ENCODE measurements at regions not wholly inside any gene's neighbourhood (a gene's known extent, or its start where the extent isn't known, plus 50 kb on each side); places are given as distances from the start of the nearest gene placed in this dataset.
A peak's percentile ranks its signal among the peaks of the same experiment; 100 is the strongest.

- DNase-seq (no peak), ATAC-seq (ENCODE audit: poor library complexity) (no peak)
- intact Hi-C loops (cut with DNase I) = no loop called here
These were observed 105.7 kb downstream of the CPN2 start for GRCh38 chr3:194245474-194245873.

- intact Hi-C loops (cut with DNase I) = no loop called here
- ATAC-seq (ENCODE audit: poor library complexity) (no peak), DNase-seq (no peak)
These were observed 105.1 kb downstream of the CPN2 start for GRCh38 chr3:194245975-194246561.

DNA sequence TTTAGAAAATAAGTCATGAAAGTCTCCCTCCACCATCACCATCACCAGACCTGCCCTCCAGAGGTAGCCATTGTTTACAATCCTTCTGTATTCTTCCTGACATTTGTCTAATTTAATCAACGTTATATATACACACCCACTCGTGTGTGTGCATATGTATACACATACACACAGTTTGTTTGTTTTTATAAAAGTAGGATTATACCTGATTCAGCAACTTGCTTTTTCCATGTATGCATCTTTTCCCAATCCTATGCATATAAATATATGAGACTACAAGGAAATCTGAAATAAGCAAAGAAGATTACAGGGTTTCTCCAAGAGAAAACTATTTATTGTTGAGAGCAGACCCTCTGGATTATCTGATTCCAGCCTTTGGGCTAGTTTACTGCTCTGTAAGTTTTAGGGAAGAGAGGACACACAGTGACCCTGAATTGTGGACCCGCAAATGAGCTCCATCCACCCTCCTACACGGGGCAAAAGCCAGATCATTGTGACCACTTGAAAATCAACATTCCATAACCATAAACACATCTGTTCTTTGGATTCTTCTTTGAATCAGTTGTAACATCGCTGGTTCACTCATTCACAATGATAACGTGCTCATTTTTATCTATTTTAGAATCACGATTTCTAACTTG is 104.3 kb downstream of the CPN2 start:
- intact Hi-C loops (cut with DNase I) = no loop called here
- DNase-seq (no peak), ATAC-seq (ENCODE audit: poor library complexity) (no peak)

DNA sequence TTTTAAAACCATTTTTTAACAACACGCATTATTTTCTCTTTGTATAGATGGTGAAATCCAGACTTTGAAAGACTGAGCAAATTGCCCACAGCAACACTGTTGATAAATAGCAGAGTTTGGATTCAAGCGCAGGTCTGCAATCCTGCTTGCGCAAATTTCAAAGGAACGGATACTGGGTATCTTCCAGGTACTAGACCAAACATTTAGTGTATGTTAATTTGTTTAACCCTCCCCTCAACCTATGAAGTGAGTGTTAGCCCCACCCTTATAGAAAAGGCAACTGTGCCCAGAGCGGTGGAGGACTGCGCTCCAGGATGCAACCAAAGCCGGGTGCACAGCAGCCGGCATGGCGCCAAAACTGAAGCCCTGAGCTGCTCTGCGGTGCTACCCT is 103.8 kb downstream of the CPN2 start:
- DNase-seq = no peak
- no peak for ATAC-seq (ENCODE audit: poor library complexity)
- intact Hi-C loops (cut with DNase I) = no loop called here

- intact Hi-C loops (cut with DNase I) = loop anchor here (5.0 kb wide), 1 partner anchor 107 kb away; no protein-coding TSS in a partner anchor
- ATAC-seq (ENCODE audit: poor library complexity) (no peak), DNase-seq (peak; percentile 56)
These were observed 101.6 kb downstream of the CPN2 start for GRCh38 chr3:194249323-194250097.

DNA sequence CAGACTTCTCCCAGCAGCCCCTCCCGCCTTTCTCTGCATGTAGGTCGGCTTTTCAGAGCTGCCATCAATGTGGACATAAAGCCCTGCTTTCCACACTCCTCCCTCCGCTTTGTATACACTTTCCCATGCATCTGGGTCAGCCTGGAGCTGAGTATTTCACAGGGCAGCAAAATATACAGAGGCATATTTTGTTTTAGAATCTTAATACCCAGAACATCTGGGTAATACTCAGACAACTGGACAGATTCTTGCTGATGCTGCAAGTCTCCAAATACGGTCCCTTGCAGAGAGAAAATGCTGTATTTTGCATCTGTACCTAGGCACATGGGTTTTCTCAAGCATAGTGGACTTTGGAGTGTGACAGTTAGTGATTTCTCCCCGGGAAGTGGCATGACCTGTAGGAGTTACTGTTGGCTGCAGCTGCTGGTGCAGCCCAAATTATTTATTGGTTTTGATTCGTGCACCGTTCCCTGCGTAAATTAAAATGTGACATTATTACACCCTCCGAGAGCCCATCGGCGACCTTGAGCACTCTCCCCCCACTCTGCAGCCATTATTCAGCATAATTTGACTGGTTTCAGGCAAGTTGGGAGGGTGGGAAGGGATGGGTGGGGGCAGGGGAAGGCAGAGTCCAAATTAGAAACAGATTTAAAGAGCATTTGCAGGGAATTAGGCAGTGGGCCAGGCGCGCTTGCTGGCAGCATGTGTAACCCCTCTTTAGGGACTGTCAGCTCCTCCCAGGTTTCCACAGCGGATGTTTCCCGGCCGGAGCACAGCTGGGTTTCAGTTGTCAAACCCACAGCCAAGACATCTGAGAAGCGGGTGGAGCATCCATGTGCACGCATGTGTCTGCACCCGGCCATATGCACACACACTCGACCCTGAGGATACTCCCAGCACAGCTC is 100.8 kb downstream of the CPN2 start:
- DNase-seq = peak; percentile 91
- ATAC-seq (ENCODE audit: poor library complexity) = peak; percentile 88
- intact Hi-C loops (cut with DNase I) = loop anchor here (5.0 kb wide), 1 partner anchor 108 kb away; no protein-coding TSS in a partner anchor

DNA sequence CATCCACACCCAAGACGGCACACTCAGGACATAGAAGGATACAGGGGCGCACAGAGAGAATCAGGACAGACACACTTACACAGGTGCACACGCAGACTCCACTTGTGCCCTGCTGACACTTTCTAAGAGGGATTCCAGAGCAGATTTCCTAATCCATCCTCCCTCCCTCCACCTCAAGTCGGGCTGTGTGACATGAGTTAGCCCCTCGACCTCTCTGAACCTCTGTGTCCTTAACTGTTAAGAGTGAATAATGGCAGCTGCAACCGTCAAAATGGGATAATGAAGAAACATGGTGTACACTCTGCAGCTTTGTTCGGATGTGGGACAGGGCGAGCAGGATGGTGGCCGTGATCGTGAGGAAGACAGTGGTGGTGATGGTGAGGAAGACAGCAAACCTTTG is 100.1 kb downstream of the CPN2 start:
- intact Hi-C loops (cut with DNase I) = loop anchor here (5.0 kb wide), 1 partner anchor 109 kb away; no protein-coding TSS in a partner anchor
- ATAC-seq (ENCODE audit: poor library complexity) (no peak), DNase-seq (no peak)

DNA sequence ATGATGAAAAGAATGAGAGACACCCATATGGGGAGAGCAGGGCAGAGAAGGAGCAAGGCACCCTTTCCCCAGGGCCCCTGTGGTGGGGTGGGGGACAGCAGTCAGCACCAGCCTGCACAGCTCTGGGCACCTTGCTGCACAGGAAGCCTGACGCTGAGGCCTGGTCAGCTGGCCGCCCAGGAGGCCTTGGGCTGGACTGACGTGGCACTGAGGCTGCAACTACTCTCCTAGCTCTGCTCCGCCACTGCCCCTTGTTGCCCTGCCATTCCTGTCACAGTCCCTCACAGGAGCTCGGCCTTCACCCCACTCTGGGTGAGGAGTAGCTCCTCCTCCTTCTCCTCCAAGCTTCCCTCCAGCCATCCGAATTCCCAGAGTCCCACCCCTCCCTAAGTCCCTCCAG is 99.7 kb downstream of the CPN2 start:
- no peak for ATAC-seq (ENCODE audit: poor library complexity)
- intact Hi-C loops (cut with DNase I) = loop anchor here (5.0 kb wide), 1 partner anchor 109 kb away; no protein-coding TSS in a partner anchor

GRCh38 chr3:194251891-194252560 is 99.1 kb downstream of the CPN2 start:
- intact Hi-C loops (cut with DNase I) = loop anchor here (5.0 kb wide), 1 partner anchor 110 kb away; no protein-coding TSS in a partner anchor
- DNase-seq (no peak), ATAC-seq (ENCODE audit: poor library complexity) (no peak)

More for the DNA sequence above, 99.7 kb downstream of the CPN2 start:
- no peak for DNase-seq

DNA sequence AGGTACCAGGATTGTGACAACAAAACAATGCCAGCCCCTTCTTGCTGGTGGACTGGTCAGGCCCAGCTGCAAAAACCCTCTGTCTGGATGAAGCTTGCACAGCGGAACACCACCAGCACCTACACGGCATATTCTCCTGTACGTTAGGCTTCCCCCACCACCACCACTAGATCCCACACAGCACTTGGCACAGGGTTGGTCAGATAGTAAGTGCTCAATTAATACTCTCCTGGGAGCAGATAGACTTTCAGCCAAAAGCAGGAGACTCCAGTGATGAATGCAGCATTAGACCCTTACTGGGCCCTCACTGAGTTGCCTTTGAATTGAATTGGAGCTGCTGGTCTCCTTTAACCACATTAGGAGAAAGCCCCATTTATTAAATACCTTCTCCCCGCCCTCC is 97.9 kb downstream of the CPN2 start:
- ATAC-seq (ENCODE audit: poor library complexity) (no peak), DNase-seq (no peak)
- intact Hi-C loops (cut with DNase I) = loop anchor here (5.0 kb wide), 1 partner anchor 111 kb away; no protein-coding TSS in a partner anchor

DNA sequence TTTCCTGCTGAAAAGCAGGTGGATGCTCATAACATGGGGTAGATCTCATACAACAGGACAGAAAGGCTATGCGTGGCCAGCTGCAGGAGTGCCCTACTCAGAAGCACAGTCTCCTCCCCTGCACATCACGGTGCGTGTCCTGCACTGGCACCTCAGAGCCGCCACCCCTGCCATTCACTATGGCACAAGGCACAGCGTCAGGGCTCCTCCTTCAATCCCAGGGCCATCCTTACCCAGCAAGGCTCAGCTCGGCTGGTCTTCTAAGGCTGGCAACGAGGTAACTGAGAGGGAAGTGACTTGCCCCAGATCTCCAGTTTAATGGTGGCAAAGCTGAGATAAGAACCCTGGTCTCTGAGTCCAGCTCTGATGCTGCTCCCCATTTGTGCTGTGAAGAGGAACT is 97.1 kb downstream of the CPN2 start:
- DNase-seq (no peak), ATAC-seq (ENCODE audit: poor library complexity) (no peak)
- intact Hi-C loops (cut with DNase I) = loop anchor here (5.0 kb wide), 1 partner anchor 112 kb away; no protein-coding TSS in a partner anchor

DNA sequence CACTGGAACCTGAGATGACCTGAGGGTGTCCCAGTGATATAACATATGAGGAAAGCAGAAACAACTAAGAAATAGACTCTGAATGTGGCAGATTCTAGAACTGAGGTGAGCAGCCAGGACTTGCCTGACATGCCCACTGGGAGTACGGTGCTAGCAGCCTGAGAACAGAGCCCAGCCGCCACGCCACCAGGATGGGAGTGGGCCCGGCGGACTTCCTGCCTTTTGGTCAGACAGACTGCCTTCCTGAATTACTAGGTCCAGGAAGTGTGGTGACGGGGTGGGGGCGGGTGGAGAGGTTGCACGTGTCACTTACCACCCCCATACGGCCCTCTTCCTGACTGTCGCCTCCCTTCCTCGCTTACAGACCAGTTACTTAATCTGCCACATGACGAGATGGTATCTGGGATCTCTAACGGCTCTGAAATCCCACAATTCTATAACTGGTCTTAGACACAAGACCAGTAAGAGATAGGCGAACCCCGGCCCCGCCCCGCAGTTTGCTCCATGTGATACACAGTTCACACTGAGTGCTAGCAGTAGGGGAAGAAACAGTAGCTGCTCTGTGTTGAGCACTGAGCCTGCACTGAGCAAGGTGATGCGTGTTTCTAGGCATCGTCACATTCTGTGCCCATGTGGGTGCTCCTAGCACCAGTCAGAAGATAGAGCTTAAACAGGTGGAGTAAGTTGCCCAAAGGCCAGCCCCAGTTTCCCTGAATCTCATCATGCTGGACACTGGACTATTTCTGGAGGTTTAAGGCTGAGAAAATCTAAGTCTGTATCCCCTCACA is 95.7 kb downstream of the CPN2 start:
- ATAC-seq (ENCODE audit: poor library complexity) = peak; percentile 67
- DNase-seq = peak; percentile 88
- intact Hi-C loops (cut with DNase I) = no loop called here

DNA sequence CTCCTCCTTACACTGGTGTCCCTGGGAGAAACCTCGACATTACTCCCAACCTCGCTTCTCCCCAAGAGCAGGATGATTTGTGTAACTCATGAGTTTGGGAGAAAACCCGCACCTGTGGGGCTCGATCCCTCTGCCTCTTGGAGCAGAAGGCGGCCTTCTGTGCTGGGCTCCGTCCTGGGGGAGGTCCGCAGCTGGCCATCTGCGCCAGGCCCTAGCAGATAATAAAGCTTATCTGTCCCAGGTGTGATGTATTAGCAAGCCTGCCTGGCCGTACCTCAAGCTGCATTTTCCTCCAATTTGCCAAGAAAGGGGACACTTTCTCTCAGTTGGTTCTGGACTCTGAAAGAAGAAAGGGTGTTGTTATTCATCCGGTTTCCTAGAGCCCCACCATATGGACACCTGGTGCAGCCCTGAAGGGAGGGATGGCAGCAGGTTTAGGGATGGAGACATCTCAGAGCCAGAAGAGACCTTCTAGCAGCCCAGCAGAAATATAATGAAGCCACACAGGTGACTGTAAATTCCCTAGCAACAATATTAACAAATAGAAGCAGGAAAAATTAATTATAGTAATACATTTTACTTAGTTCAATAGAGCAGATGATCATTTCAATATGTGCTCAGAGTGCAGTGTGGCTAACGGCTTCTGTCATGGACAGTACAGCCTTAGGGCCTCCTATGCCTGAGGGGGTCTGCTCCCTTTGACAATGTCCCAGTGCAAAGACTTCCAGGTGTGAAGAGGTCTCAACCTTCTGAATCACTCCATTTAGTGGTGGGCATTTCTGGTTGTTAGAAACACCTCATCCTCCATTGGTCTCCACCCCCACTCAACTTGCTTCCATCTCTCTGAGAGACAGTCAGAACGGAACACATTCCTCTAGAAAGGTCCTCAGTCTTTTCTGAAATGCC is 94.8 kb downstream of the CPN2 start:
- no peak for DNase-seq
- no peak for ATAC-seq (ENCODE audit: poor library complexity)
- intact Hi-C loops (cut with DNase I) = no loop called here

GRCh38 chr3:194257151-194257621 is 93.9 kb downstream of the CPN2 start:
- DNase-seq = no peak
- intact Hi-C loops (cut with DNase I) = no loop called here

GRCh38 chr3:194257916-194258668 is 93.0 kb downstream of the CPN2 start:
- DNase-seq (no peak), ATAC-seq (ENCODE audit: poor library complexity) (no peak)
- intact Hi-C loops (cut with DNase I) = no loop called here

More at GRCh38 chr3:194257151-194257621, 93.9 kb downstream of the CPN2 start:
- no peak for ATAC-seq (ENCODE audit: poor library complexity)

Measured in Right ventricle myocardium superior (tissue), 1 donor.